Hepatocyte (in vitro differentiated cells): ENCODE measurements at regions not wholly inside any gene's neighbourhood (a gene's known extent, or its start where the extent isn't known, plus 50 kb on each side); places are given as distances from the start of the nearest gene placed in this dataset.

Experiments
- DNase-seq: peaks from one replicate; pipeline ENCODE4 v3.0.0-alpha.2; 2016; ENCODE audit warnings: low spot score
- H2AFZ ChIP-seq: fragments of 200-600 bp; sonication (generic); 2 replicates; pipeline ENCODE4 v1.6.0; 2016; ENCODE audit warnings: antibody characterized with exemption, mild to moderate bottlenecking
- H3K27ac ChIP-seq: fragments of 200-600 bp; sonication (generic); 2 replicates; pipeline ENCODE4 v1.5.1; 2016; ENCODE audit warnings: mild to moderate bottlenecking
- H3K27me3 ChIP-seq: fragments of 200-600 bp; sonication (generic); 2 replicates; pipeline ENCODE4 v1.6.1; 2016
- H3K36me3 ChIP-seq: fragments of 200-600 bp; sonication (generic); replicated peaks from 2 replicates; pipeline ENCODE4 v1.5.1; 2016; ENCODE audit warnings: low read depth; ENCODE audit not compliant: insufficient read depth
- H3K4me1 ChIP-seq: fragments of 200-600 bp; sonication (generic); 2 replicates; pipeline ENCODE4 v1.5.1; 2016; ENCODE audit warnings: mild to moderate bottlenecking, moderate library complexity; ENCODE audit not compliant: insufficient read depth
- H3K4me2 ChIP-seq: fragments of 200-600 bp; sonication (generic); 2 replicates; pipeline ENCODE4 v1.6.0; 2016
- H3K4me3 ChIP-seq: fragments of 200-600 bp; sonication (generic); 2 replicates; pipeline ENCODE4 v1.5.1; 2016; ENCODE audit warnings: mild to moderate bottlenecking
- H3K79me2 ChIP-seq: fragments of 200-600 bp; sonication (generic); 2 replicates; pipeline ENCODE4 v1.6.0; 2017; ENCODE audit warnings: mild to moderate bottlenecking
- H3K9me2 ChIP-seq: fragments of 200-600 bp; sonication (generic); replicated peaks from 2 replicates; pipeline ENCODE4 v1.6.0; 2017; ENCODE audit warnings: mild to moderate bottlenecking; ENCODE audit not compliant: insufficient read depth
- H3K9me3 ChIP-seq: fragments of 200-600 bp; sonication (generic); 2 replicates; pipeline ENCODE4 v1.5.1; 2016; ENCODE audit warnings: low read depth, mild to moderate bottlenecking
- H4K20me1 ChIP-seq: fragments of 200-600 bp; sonication (generic); 2 replicates; pipeline ENCODE4 v1.6.0; 2016; ENCODE audit warnings: mild to moderate bottlenecking; ENCODE audit not compliant: insufficient read depth, poor library complexity, severe bottlenecking
- CTCF ChIP-seq: fragments of 200-600 bp; sonication (generic); IDR thresholded peaks from 2 replicates; pipeline ENCODE4 v1.5.1; 2016; ENCODE audit warnings: antibody characterized with exemption, mild to moderate bottlenecking; ENCODE audit not compliant: poor library complexity
- EZH2 ChIP-seq: fragments of 200-600 bp; sonication (generic); IDR thresholded peaks from 2 replicates; pipeline ENCODE4 v1.6.1; 2016; ENCODE audit warnings: antibody characterized with exemption, mild to moderate bottlenecking, borderline replicate concordance
- EZH2phosphoT487 ChIP-seq: fragments of 200-600 bp; sonication (generic); IDR thresholded peaks from one replicate; pipeline ENCODE4 v1.6.1; 2018; ENCODE audit warnings: antibody characterized with exemption, mild to moderate bottlenecking, low read depth, moderate library complexity; ENCODE audit not compliant: unreplicated experiment, severe bottlenecking
- WGBS: methylation state at CpG from one replicate; pipeline ENCODE4 v1.1.6; 2016; ENCODE audit warnings: low lambda C conversion rate; ENCODE audit errors: missing lambda C conversion rate; 5-methylcytosine and 5-hydroxymethylcytosine counted together

DNA sequence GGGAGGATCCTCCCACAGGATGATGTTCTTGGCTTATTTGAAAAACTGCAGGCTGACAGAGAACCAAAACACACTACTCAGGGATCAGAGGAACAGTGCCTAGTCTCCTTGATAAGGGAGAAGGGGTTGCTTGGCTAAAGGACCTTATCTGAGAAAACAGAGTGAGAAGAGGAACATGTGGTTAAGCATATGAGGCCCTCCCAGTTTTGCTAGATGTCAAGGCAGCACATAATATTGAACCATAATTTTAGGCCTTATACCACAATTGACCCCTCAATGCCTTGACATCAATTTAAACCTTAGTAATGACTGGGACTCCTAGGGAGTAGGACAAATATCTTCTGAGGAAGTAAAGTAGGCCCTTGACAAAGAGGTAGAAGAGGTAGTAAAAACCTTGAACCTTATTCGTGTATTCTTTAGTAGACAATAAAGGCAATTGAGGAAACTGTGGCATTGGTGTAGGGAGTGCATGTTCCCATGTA lies 79.3 kb downstream of the TEX13C start:
- no peaks in the 10 kb centered on the region for H3K9me3 ChIP-seq
- H3K4me3 ChIP-seq, result no peak overlapping the region
- no peaks in the 10 kb centered on the region for H3K9me2 ChIP-seq
- H2AFZ ChIP-seq, result no peak overlapping the region
- H3K36me3 ChIP-seq, result no peaks in the 10 kb centered on the region
- no peaks in the 10 kb centered on the region for H3K79me2 ChIP-seq
- H3K4me1 ChIP-seq, result no peaks in the 10 kb centered on the region
- DNase-seq, result no peak
- no peak for TF ChIP-seq CTCF
- no peak for TF ChIP-seq EZH2phosphoT487
- TF ChIP-seq EZH2, result no peak
- no peak overlapping the region for H3K4me2 ChIP-seq
- H3K27ac ChIP-seq, result no peak overlapping the region
- no peaks in the 10 kb centered on the region for H3K27me3 ChIP-seq
- H4K20me1 ChIP-seq, result no peaks in the 10 kb centered on the region
- WGBS, result 87% methylated on average over 1 of the region's 1 CpG

GRCh38 chrX:125402807-125403206 lies 83.1 kb downstream of the TEX13C start:
- Histone ChIP-seq H2AFZ (no peak overlapping the region), H3K79me2 (no peaks in the 10 kb centered on the region), H3K36me3 (no peaks in the 10 kb centered on the region), H3K9me3 (no peaks in the 10 kb centered on the region), H3K9me2 (no peaks in the 10 kb centered on the region), H3K27me3 (no peaks in the 10 kb centered on the region), H3K4me2 (no peak overlapping the region), H3K4me1 (no peaks in the 10 kb centered on the region), H3K4me3 (no peak overlapping the region), H4K20me1 (no peaks in the 10 kb centered on the region), H3K27ac (no peak overlapping the region)
- no peak for TF ChIP-seq EZH2
- no peak for TF ChIP-seq CTCF
- no peak for TF ChIP-seq EZH2phosphoT487
- WGBS, result 74% methylated on average over 2 of the region's 2 CpGs
- no peak for DNase-seq

- TF ChIP-seq EZH2 (no peak), CTCF (no peak), EZH2phosphoT487 (no peak)
- Histone ChIP-seq H3K4me3 (no peak overlapping the region), H3K9me3 (no peaks in the 10 kb centered on the region), H3K27me3 (no peaks in the 10 kb centered on the region), H3K4me1 (no peaks in the 10 kb centered on the region), H3K4me2 (no peak overlapping the region), H4K20me1 (no peaks in the 10 kb centered on the region), H3K27ac (no peak overlapping the region), H3K9me2 (no peaks in the 10 kb centered on the region), H3K79me2 (no peaks in the 10 kb centered on the region), H3K36me3 (no peaks in the 10 kb centered on the region), H2AFZ (no peak overlapping the region)
- 50% methylated on average over 1 of the region's 1 CpG for WGBS
- DNase-seq, result no peak
Observed at GRCh38 chrX:125404667-125405160, 85.0 kb downstream of the TEX13C start.

- Histone ChIP-seq H3K4me2 (no peak overlapping the region), H3K9me2 (no peaks in the 10 kb centered on the region), H3K79me2 (no peaks in the 10 kb centered on the region), H3K9me3 (no peaks in the 10 kb centered on the region), H3K27me3 (no peaks in the 10 kb centered on the region), H3K4me3 (no peak overlapping the region), H4K20me1 (no peaks in the 10 kb centered on the region), H3K27ac (no peak overlapping the region), H2AFZ (no peak overlapping the region), H3K4me1 (no peaks in the 10 kb centered on the region), H3K36me3 (no peaks in the 10 kb centered on the region)
- 72% methylated on average over 2 of the region's 2 CpGs for WGBS
- no peak for TF ChIP-seq EZH2
- no peak for TF ChIP-seq CTCF
- no peak for TF ChIP-seq EZH2phosphoT487
- DNase-seq, result no peak
Observed at GRCh38 chrX:125405339-125405738, 85.7 kb downstream of the TEX13C start.
